ENCODE measurements at regions not wholly inside any gene's neighbourhood (a gene's known extent, or its start where the extent isn't known, plus 50 kb on each side); places are given as distances from the start of the nearest gene placed in this dataset.

GRCh38 chr15:38070778-38071177, 136.3 kb downstream of the TMCO5A start:
- H3K27me3 Mint-ChIP-seq, result peaks cover 11% of the 10 kb centered on the region
- ChIA-PET POLR2A (no interaction called here), CTCF (no interaction called here)
- TF ChIP-seq, protein P1, sequence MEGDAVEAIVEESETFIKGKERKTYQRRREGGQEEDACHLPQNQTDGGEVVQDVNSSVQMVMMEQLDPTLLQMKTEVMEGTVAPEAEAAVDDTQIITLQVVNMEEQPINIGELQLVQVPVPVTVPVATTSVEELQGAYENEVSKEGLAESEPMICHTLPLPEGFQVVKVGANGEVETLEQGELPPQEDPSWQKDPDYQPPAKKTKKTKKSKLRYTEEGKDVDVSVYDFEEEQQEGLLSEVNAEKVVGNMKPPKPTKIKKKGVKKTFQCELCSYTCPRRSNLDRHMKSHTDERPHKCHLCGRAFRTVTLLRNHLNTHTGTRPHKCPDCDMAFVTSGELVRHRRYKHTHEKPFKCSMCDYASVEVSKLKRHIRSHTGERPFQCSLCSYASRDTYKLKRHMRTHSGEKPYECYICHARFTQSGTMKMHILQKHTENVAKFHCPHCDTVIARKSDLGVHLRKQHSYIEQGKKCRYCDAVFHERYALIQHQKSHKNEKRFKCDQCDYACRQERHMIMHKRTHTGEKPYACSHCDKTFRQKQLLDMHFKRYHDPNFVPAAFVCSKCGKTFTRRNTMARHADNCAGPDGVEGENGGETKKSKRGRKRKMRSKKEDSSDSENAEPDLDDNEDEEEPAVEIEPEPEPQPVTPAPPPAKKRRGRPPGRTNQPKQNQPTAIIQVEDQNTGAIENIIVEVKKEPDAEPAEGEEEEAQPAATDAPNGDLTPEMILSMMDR (IDR thresholded peaks at IDR 0.05), result no peak
- no peaks in the 10 kb centered on the region for H3K9me3 Mint-ChIP-seq
- H3K4me1 Mint-ChIP-seq, result peaks cover 42% of the 10 kb centered on the region
- DNase-seq (no peak), ATAC-seq (ENCODE audit: low read depth) (no peak)
- H3K4me3 Mint-ChIP-seq, result no peak overlapping the region
- intact Hi-C loops (cut with micrococcal nuclease), result loop anchor here (5.0 kb wide), 1 partner anchor 382 kb away; the partner anchor contains the start of gene FAM98B
- no peak overlapping the region for H3K27ac Mint-ChIP-seq
- H3K36me3 Mint-ChIP-seq (ENCODE audit: low read depth), result no peaks in the 10 kb centered on the region

DNA sequence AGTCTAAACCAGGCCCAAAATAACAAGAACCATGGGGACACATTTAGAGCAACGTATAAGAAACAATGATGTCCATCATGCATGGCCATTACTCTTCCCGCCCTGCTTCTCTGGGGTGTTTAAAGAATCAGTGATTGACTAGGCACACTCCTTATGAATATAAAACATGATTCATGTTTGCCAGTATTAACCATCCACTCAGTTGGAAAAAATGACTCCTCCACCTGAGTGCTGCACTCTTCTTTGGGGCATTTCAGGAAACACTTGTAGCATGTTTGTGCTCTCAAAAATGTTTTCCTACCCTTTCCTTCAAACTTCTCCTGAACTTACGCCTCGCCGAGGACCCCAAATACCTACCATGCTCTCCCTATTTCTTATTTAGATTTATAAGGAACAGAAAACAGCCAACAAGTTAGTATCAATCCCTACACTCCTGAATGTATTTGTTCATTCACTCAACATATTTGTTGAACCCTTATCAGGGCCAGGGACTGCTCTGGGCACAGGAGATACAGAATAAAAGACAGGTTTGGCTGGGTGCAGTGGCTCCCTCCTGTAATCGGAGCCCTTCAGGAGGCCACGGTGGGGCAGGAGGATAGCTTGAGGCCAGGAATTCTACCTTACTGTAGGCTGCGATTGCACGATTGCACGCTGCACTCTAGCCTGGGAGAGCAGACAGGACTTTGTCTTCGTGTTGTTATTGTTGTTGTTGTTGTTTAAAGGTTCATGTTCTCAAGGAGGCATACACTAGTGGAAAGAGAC, 137.0 kb downstream of the TMCO5A start:
- ChIA-PET CTCF (interaction anchor here (1.4 kb wide), 1 partner anchor 281 kb away, joined by 6 read pairs; no protein-coding TSS in a partner anchor), POLR2A (no interaction called here)
- no peak overlapping the region for H3K27ac Mint-ChIP-seq
- H3K9me3 Mint-ChIP-seq, result no peaks in the 10 kb centered on the region
- ATAC-seq (ENCODE audit: low read depth) (no peak), DNase-seq (no peak)
- TF ChIP-seq, protein P1 (IDR thresholded peaks at IDR 0.05), result no peak
- H3K36me3 Mint-ChIP-seq (ENCODE audit: low read depth), result no peaks in the 10 kb centered on the region
- H3K4me1 Mint-ChIP-seq, result peaks cover 48% of the 10 kb centered on the region
- no peak overlapping the region for H3K4me3 Mint-ChIP-seq
- intact Hi-C loops (cut with micrococcal nuclease), result loop anchor here (5.0 kb wide), 1 partner anchor 381 kb away; the partner anchor contains the start of gene FAM98B
- peaks cover 11% of the 10 kb centered on the region for H3K27me3 Mint-ChIP-seq

DNA sequence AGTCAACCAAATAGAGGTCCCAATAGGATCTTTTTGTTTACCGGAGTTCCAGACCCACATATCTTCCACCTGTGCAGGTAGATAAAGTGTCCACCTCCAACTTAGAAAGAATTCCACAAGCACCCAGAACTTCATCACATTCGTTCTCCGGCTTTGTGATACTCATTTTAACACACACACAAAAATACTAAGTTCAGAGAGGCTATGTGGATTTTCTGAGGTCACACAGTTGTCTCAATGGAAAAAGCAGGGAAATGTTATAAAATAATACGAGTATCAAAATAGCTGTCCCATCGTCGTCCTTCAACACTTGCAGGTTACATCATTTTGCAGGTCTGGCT, 137.5 kb downstream of the TMCO5A start:
- TF ChIP-seq, protein P1 (IDR thresholded peaks at IDR 0.05), result no peak
- H3K4me3 Mint-ChIP-seq, result peak overlapping the region; percentile 86
- H3K27me3 Mint-ChIP-seq, result peaks cover 11% of the 10 kb centered on the region
- ATAC-seq (ENCODE audit: low read depth) (no peak), DNase-seq (no peak)
- H3K36me3 Mint-ChIP-seq (ENCODE audit: low read depth), result no peaks in the 10 kb centered on the region
- H3K4me1 Mint-ChIP-seq, result peaks cover 54% of the 10 kb centered on the region
- no peaks in the 10 kb centered on the region for H3K9me3 Mint-ChIP-seq
- intact Hi-C loops (cut with micrococcal nuclease), result loop anchor here (1.0 to 5.0 kb wide), 5 partner anchors 13 to 380 kb away; partner anchors contain the start of genes FAM98B and SPRED1
- H3K27ac Mint-ChIP-seq, result peak overlapping the region; percentile 63
- CTCF ChIA-PET, result interaction anchor here (0.6 to 1.4 kb wide), 2 partner anchors 281 to 285 kb away, joined by 3 to 6 read pairs; no protein-coding TSS in a partner anchor
- POLR2A ChIA-PET, result interaction anchor here (1.0 kb wide), 2 partner anchors 13 to 180 kb away, joined by 3 to 6 read pairs; no protein-coding TSS in a partner anchor

- Mint-ChIP-seq H3K4me1 (peaks cover 60% of the 10 kb centered on the region), H3K27me3 (peaks cover 11% of the 10 kb centered on the region), H3K36me3 (ENCODE audit: low read depth) (no peaks in the 10 kb centered on the region), H3K4me3 (peak overlapping the region; percentile 86), H3K27ac (peak overlapping the region; percentile 63), H3K9me3 (no peaks in the 10 kb centered on the region)
- intact Hi-C loops (cut with micrococcal nuclease), result loop anchor here (1.0 to 5.0 kb wide), 5 partner anchors 13 to 380 kb away; partner anchors contain the start of genes FAM98B and SPRED1
- TF ChIP-seq, protein P1 (IDR thresholded peaks at IDR 0.05), result no peak
- ATAC-seq (ENCODE audit: low read depth) (peak; percentile 63), DNase-seq (peak; percentile 37)
- CTCF ChIA-PET, result interaction anchor here (0.6 to 1.4 kb wide), 2 partner anchors 280 to 285 kb away, joined by 3 to 6 read pairs; no protein-coding TSS in a partner anchor
- POLR2A ChIA-PET, result interaction anchor here (1.0 kb wide), 2 partner anchors 12 to 180 kb away, joined by 3 to 6 read pairs; no protein-coding TSS in a partner anchor
These were observed 138.1 kb downstream of the TMCO5A start for GRCh38 chr15:38072348-38073177.

Measured in activated B cell treated with CpG ODN at 0.5 μM for 24 hours (primary cell).